Hepatocyte (in vitro differentiated cells): ENCODE measurements at regions not wholly inside any gene's neighbourhood (a gene's known extent, or its start where the extent isn't known, plus 50 kb on each side); places are given as distances from the start of the nearest gene placed in this dataset.

Source experiments
- DNase-seq: peaks from one replicate; pipeline ENCODE4 v3.0.0-alpha.2; 2016; ENCODE audit warnings: low spot score
- H2AFZ ChIP-seq: fragments of 200-600 bp; sonication (generic); 2 replicates; pipeline ENCODE4 v1.6.0; 2016; ENCODE audit warnings: antibody characterized with exemption, mild to moderate bottlenecking
- H3K27ac ChIP-seq: fragments of 200-600 bp; sonication (generic); 2 replicates; pipeline ENCODE4 v1.5.1; 2016; ENCODE audit warnings: mild to moderate bottlenecking
- H3K27me3 ChIP-seq: fragments of 200-600 bp; sonication (generic); 2 replicates; pipeline ENCODE4 v1.6.1; 2016
- H3K36me3 ChIP-seq: fragments of 200-600 bp; sonication (generic); replicated peaks from 2 replicates; pipeline ENCODE4 v1.5.1; 2016; ENCODE audit warnings: low read depth; ENCODE audit not compliant: insufficient read depth
- H3K4me1 ChIP-seq: fragments of 200-600 bp; sonication (generic); 2 replicates; pipeline ENCODE4 v1.5.1; 2016; ENCODE audit warnings: mild to moderate bottlenecking, moderate library complexity; ENCODE audit not compliant: insufficient read depth
- H3K4me2 ChIP-seq: fragments of 200-600 bp; sonication (generic); 2 replicates; pipeline ENCODE4 v1.6.0; 2016
- H3K4me3 ChIP-seq: fragments of 200-600 bp; sonication (generic); 2 replicates; pipeline ENCODE4 v1.5.1; 2016; ENCODE audit warnings: mild to moderate bottlenecking
- H3K79me2 ChIP-seq: fragments of 200-600 bp; sonication (generic); 2 replicates; pipeline ENCODE4 v1.6.0; 2017; ENCODE audit warnings: mild to moderate bottlenecking
- H3K9me2 ChIP-seq: fragments of 200-600 bp; sonication (generic); replicated peaks from 2 replicates; pipeline ENCODE4 v1.6.0; 2017; ENCODE audit warnings: mild to moderate bottlenecking; ENCODE audit not compliant: insufficient read depth
- H3K9me3 ChIP-seq: fragments of 200-600 bp; sonication (generic); 2 replicates; pipeline ENCODE4 v1.5.1; 2016; ENCODE audit warnings: low read depth, mild to moderate bottlenecking
- H4K20me1 ChIP-seq: fragments of 200-600 bp; sonication (generic); 2 replicates; pipeline ENCODE4 v1.6.0; 2016; ENCODE audit warnings: mild to moderate bottlenecking; ENCODE audit not compliant: insufficient read depth, poor library complexity, severe bottlenecking
- EZH2 ChIP-seq: fragments of 200-600 bp; sonication (generic); IDR thresholded peaks from 2 replicates; pipeline ENCODE4 v1.6.1; 2016; ENCODE audit warnings: antibody characterized with exemption, mild to moderate bottlenecking, borderline replicate concordance
- EZH2phosphoT487 ChIP-seq: fragments of 200-600 bp; sonication (generic); IDR thresholded peaks from one replicate; pipeline ENCODE4 v1.6.1; 2018; ENCODE audit warnings: antibody characterized with exemption, mild to moderate bottlenecking, low read depth, moderate library complexity; ENCODE audit not compliant: unreplicated experiment, severe bottlenecking
- WGBS: methylation state at CpG from one replicate; pipeline ENCODE4 v1.1.6; 2016; ENCODE audit warnings: low lambda C conversion rate; ENCODE audit errors: missing lambda C conversion rate; 5-methylcytosine and 5-hydroxymethylcytosine counted together
- TF ChIP-seq, protein P1 (sequence below): fragments of 200-600 bp; sonication (generic); IDR thresholded peaks from 2 replicates; pipeline ENCODE4 v1.5.1; 2016; ENCODE audit warnings: antibody characterized with exemption, mild to moderate bottlenecking; ENCODE audit not compliant: poor library complexity

GRCh38 chr12:58455136-58455535 lies 465.2 kb downstream of the LRIG3 start:
- no peak for DNase-seq

GRCh38 chr12:58458102-58458501 lies 462.2 kb downstream of the LRIG3 start:
- no peak overlapping the region for H2AFZ ChIP-seq
- H3K36me3 ChIP-seq: no peaks in the 10 kb centered on the region
- no peak overlapping the region for H3K4me3 ChIP-seq
- H3K27ac ChIP-seq: no peak overlapping the region
- WGBS: 71% methylated on average over 1 of the region's 1 CpG
- DNase-seq: no peak
- no peaks in the 10 kb centered on the region for H3K9me2 ChIP-seq
- no peak for TF ChIP-seq EZH2
- no peak for TF ChIP-seq EZH2phosphoT487
- TF ChIP-seq, protein P1, sequence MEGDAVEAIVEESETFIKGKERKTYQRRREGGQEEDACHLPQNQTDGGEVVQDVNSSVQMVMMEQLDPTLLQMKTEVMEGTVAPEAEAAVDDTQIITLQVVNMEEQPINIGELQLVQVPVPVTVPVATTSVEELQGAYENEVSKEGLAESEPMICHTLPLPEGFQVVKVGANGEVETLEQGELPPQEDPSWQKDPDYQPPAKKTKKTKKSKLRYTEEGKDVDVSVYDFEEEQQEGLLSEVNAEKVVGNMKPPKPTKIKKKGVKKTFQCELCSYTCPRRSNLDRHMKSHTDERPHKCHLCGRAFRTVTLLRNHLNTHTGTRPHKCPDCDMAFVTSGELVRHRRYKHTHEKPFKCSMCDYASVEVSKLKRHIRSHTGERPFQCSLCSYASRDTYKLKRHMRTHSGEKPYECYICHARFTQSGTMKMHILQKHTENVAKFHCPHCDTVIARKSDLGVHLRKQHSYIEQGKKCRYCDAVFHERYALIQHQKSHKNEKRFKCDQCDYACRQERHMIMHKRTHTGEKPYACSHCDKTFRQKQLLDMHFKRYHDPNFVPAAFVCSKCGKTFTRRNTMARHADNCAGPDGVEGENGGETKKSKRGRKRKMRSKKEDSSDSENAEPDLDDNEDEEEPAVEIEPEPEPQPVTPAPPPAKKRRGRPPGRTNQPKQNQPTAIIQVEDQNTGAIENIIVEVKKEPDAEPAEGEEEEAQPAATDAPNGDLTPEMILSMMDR: no peak
- no peak overlapping the region for H3K4me2 ChIP-seq
- H3K79me2 ChIP-seq: no peaks in the 10 kb centered on the region
- H3K9me3 ChIP-seq: no peaks in the 10 kb centered on the region
- H3K27me3 ChIP-seq: no peaks in the 10 kb centered on the region
- no peaks in the 10 kb centered on the region for H4K20me1 ChIP-seq
- no peaks in the 10 kb centered on the region for H3K4me1 ChIP-seq

More at GRCh38 chr12:58455136-58455535, 465.2 kb downstream of the LRIG3 start:
- H4K20me1 ChIP-seq: no peaks in the 10 kb centered on the region
- TF ChIP-seq, protein P1: no peak
- TF ChIP-seq EZH2phosphoT487: no peak
- H2AFZ ChIP-seq: no peak overlapping the region
- H3K79me2 ChIP-seq: no peaks in the 10 kb centered on the region
- no peak overlapping the region for H3K4me3 ChIP-seq
- no peaks in the 10 kb centered on the region for H3K9me3 ChIP-seq
- H3K4me1 ChIP-seq: no peaks in the 10 kb centered on the region
- H3K27ac ChIP-seq: no peak overlapping the region
- no peaks in the 10 kb centered on the region for H3K27me3 ChIP-seq
- 81% methylated on average over 1 of the region's 1 CpG for WGBS
- no peaks in the 10 kb centered on the region for H3K9me2 ChIP-seq
- no peak overlapping the region for H3K4me2 ChIP-seq
- no peaks in the 10 kb centered on the region for H3K36me3 ChIP-seq

DNA sequence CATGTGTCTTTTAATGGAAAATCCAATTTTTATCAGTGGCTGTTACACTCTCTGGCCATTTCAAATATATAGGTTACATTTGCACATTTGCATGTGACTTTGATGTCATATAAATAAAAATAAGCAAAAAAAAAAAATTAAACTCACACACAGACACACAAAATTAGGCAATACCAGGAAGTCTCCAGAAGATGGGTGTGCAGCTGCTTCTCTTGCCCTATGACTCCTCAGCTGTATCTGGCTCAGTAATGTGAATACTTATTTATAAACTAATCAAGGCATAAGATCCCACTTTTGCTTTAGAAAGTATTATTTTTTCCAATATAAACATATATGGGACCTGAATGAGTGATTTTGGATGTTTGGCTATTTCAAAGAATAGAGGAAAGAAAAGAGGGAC lies 461.1 kb downstream of the LRIG3 start:
- H2AFZ ChIP-seq: no peak overlapping the region
- no peak for DNase-seq
- TF ChIP-seq EZH2 (no peak), EZH2phosphoT487 (no peak)
- TF ChIP-seq, protein P1: no peak
- H4K20me1 ChIP-seq: no peaks in the 10 kb centered on the region
- H3K4me3 ChIP-seq: no peak overlapping the region
- no peaks in the 10 kb centered on the region for H3K9me2 ChIP-seq
- H3K27me3 ChIP-seq: no peaks in the 10 kb centered on the region
- H3K4me1 ChIP-seq: no peaks in the 10 kb centered on the region
- no peaks in the 10 kb centered on the region for H3K36me3 ChIP-seq
- H3K27ac ChIP-seq: no peak overlapping the region
- H3K4me2 ChIP-seq: no peak overlapping the region
- no peaks in the 10 kb centered on the region for H3K79me2 ChIP-seq
- no peaks in the 10 kb centered on the region for H3K9me3 ChIP-seq

DNA sequence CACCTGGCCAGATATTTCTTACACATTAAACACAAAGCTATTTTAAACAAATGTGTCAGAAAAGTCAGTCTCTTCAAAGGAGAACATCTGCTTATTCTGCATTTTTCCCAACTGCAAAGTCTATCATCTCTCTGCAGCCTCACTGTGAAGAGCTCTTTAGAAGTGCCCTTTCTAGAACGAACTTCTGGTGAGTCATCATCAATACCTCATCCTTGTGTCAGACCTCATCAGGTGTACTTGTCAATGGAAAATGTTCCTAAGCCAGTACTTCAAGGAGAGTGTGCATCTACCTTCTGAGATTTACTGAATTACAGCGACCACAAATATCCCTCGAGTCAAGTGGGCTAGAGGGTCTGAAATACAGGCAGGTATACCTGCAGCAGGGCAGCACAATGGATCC lies 457.3 kb downstream of the LRIG3 start:
- Histone ChIP-seq H4K20me1 (no peaks in the 10 kb centered on the region), H3K27me3 (no peaks in the 10 kb centered on the region), H3K4me3 (no peak overlapping the region), H3K36me3 (no peaks in the 10 kb centered on the region), H3K79me2 (no peaks in the 10 kb centered on the region), H3K9me2 (no peaks in the 10 kb centered on the region), H3K9me3 (no peaks in the 10 kb centered on the region), H2AFZ (no peak overlapping the region), H3K27ac (no peak overlapping the region), H3K4me1 (no peaks in the 10 kb centered on the region), H3K4me2 (no peak overlapping the region)
- WGBS: 69% methylated on average over 3 of the region's 3 CpGs
- no peak for DNase-seq
- TF ChIP-seq EZH2phosphoT487: no peak
- TF ChIP-seq, protein P1: no peak
- no peak for TF ChIP-seq EZH2
